H9 (cell line): ENCODE measurements at regions not wholly inside any gene's neighbourhood (a gene's known extent, or its start where the extent isn't known, plus 50 kb on each side); places are given as distances from the start of the nearest gene placed in this dataset.

Source experiments
- DNase-seq: peaks from one replicate; pipeline ENCODE4 v3.0.0-alpha.2; 2017
- H2AFZ ChIP-seq: one replicate; pipeline ENCODE4 v1.6.1; 2013; ENCODE audit warnings: mild to moderate bottlenecking, low read length, control low read depth, moderate library complexity
- H2AK5ac ChIP-seq: 2 replicates; pipeline ENCODE4 v1.6.1; 2013; ENCODE audit warnings: low read length, control low read depth, mixed read lengths; ENCODE audit not compliant: insufficient read length
- H2BK120ac ChIP-seq: one replicate; pipeline ENCODE4 v1.6.1; 2013; ENCODE audit warnings: low read depth, mild to moderate bottlenecking, low read length, control low read depth, inconsistent platforms; ENCODE audit not compliant: poor library complexity, severe bottlenecking
- H2BK12ac ChIP-seq: 2 replicates; pipeline ENCODE4 v1.6.1; 2013; ENCODE audit warnings: low read length, control low read depth, mixed read lengths, low read depth; ENCODE audit not compliant: insufficient read length
- H2BK15ac ChIP-seq: 2 replicates; pipeline ENCODE4 v1.6.1; 2013; ENCODE audit warnings: low read depth, low read length, control low read depth
- H2BK20ac ChIP-seq: one replicate; pipeline ENCODE4 v1.6.1; 2013; ENCODE audit warnings: low read depth, mild to moderate bottlenecking, low read length, control low read depth, inconsistent platforms; ENCODE audit not compliant: poor library complexity, severe bottlenecking
- H2BK5ac ChIP-seq: 2 replicates; pipeline ENCODE4 v1.6.1; 2013; ENCODE audit warnings: low read length, control low read depth, mixed read lengths; ENCODE audit not compliant: insufficient read length
- H3K14ac ChIP-seq: 2 replicates; pipeline ENCODE4 v1.6.1; 2013; ENCODE audit warnings: low read length, control low read depth; ENCODE audit not compliant: insufficient read depth
- H3K18ac ChIP-seq: 2 replicates; pipeline ENCODE4 v1.6.1; 2013; ENCODE audit warnings: low read depth, mild to moderate bottlenecking, mixed read lengths, low read length, control low read depth; ENCODE audit not compliant: insufficient read length
- H3K23ac ChIP-seq: 2 replicates; pipeline ENCODE4 v1.6.1; 2013; ENCODE audit warnings: low read length, control low read depth, mixed read lengths, low read depth; ENCODE audit not compliant: insufficient read length
- H3K23me2 ChIP-seq: 2 replicates; pipeline ENCODE4 v1.6.1; 2013; ENCODE audit warnings: low read depth, mild to moderate bottlenecking, mixed read lengths, low read length, control low read depth; ENCODE audit not compliant: insufficient read length, poor library complexity, severe bottlenecking
- H3K27ac ChIP-seq: 2 replicates; pipeline ENCODE4 v1.5.1; 2013; ENCODE audit warnings: low read length, control low read depth, mixed read lengths, low read depth; ENCODE audit not compliant: insufficient read length
- H3K27me3 ChIP-seq: 2 replicates; pipeline ENCODE4 v1.6.1; 2013; ENCODE audit warnings: low read length, control low read depth, inconsistent platforms; ENCODE audit not compliant: insufficient read depth
- H3K4ac ChIP-seq: 2 replicates; pipeline ENCODE4 v1.6.1; 2013; ENCODE audit warnings: low read depth, mild to moderate bottlenecking, control low read depth, inconsistent platforms, low read length, moderate library complexity
- H3K4me1 ChIP-seq: 2 replicates; pipeline ENCODE4 v1.6.1; 2013; ENCODE audit warnings: low read length, control low read depth, inconsistent platforms; ENCODE audit not compliant: insufficient read depth
- H3K4me2 ChIP-seq: 2 replicates; pipeline ENCODE4 v1.6.1; 2013; ENCODE audit warnings: low read length, control low read depth, mixed read lengths; ENCODE audit not compliant: insufficient read length, insufficient read depth
- H3K56ac ChIP-seq: 2 replicates; pipeline ENCODE4 v1.6.1; 2013; ENCODE audit warnings: low read depth, mild to moderate bottlenecking, mixed read lengths, low read length, control low read depth; ENCODE audit not compliant: insufficient read length
- H3K79me1 ChIP-seq: 2 replicates; pipeline ENCODE4 v1.6.1; 2013; ENCODE audit warnings: low read depth, mild to moderate bottlenecking, moderate library complexity, low read length, control low read depth, inconsistent platforms; ENCODE audit not compliant: insufficient read depth, poor library complexity, severe bottlenecking
- H3K79me2 ChIP-seq: 2 replicates; pipeline ENCODE4 v1.6.1; 2013; ENCODE audit warnings: low read length, control low read depth, inconsistent platforms; ENCODE audit not compliant: insufficient read depth
- H3K9ac ChIP-seq: 2 replicates; pipeline ENCODE4 v1.6.1; 2013; ENCODE audit warnings: low read length, control low read depth, mixed read lengths; ENCODE audit not compliant: insufficient read length; ENCODE audit errors: extremely low read depth
- H3K9me3 ChIP-seq: one replicate; pipeline ENCODE4 v1.6.1; 2013; ENCODE audit warnings: low read depth, low read length, inconsistent platforms; ENCODE audit not compliant: control insufficient read depth
- H3T11ph ChIP-seq: one replicate; pipeline ENCODE4 v1.6.1; 2013; ENCODE audit warnings: mild to moderate bottlenecking, low read length, control low read depth, inconsistent platforms
- H4K20me1 ChIP-seq: one replicate; pipeline ENCODE4 v1.6.1; 2013; ENCODE audit not compliant: control insufficient read depth, insufficient read length, insufficient read depth
- H4K5ac ChIP-seq: 2 replicates; pipeline ENCODE4 v1.6.1; 2013; ENCODE audit warnings: low read depth, mild to moderate bottlenecking, mixed read lengths, low read length, control low read depth; ENCODE audit not compliant: insufficient read length
- H4K8ac ChIP-seq: replicated peaks from 2 replicates; pipeline ENCODE4 v1.6.1; 2013; ENCODE audit warnings: low read length, control low read depth, mixed read lengths, low read depth; ENCODE audit not compliant: insufficient read length
- H4K91ac ChIP-seq: 2 replicates; pipeline ENCODE4 v1.6.1; 2013; ENCODE audit warnings: low read depth, mild to moderate bottlenecking, moderate library complexity, mixed read lengths, low read length, control low read depth; ENCODE audit not compliant: insufficient read length
- H3K27ac Mint-ChIP-seq, 3 experiments: 2 replicates in 2 of 3; 3 replicates in 1 of 3; pipeline ENCODE4 v1.8.0; 2020 to 2021; ENCODE audit warnings: mixed read lengths in 3 of 3, mild to moderate bottlenecking in 1 of 3, moderate library complexity in 1 of 3
- H3K27me3 Mint-ChIP-seq: 2 replicates; pipeline ENCODE4 v1.8.0; 2021; ENCODE audit warnings: low read depth, mild to moderate bottlenecking, moderate library complexity, mixed read lengths
- H3K36me3 Mint-ChIP-seq, 3 experiments: 2 replicates in 2 of 3; 3 replicates in 1 of 3; pipeline ENCODE4 v1.8.0; 2020 to 2021; ENCODE audit warnings: low read depth in 3 of 3, mixed read lengths in 3 of 3; ENCODE audit not compliant: insufficient read depth in 1 of 3
- H3K4me1 Mint-ChIP-seq, 2 experiments: 2 replicates each; pipeline ENCODE4 v1.8.0; 2020; ENCODE audit warnings: mixed read lengths in 2 of 2
- H3K4me3 Mint-ChIP-seq, 2 experiments: 2 replicates in 1 of 2; 3 replicates in 1 of 2; pipeline ENCODE4 v1.8.0; 2020 to 2021; ENCODE audit warnings: mild to moderate bottlenecking in 2 of 2, mixed read lengths in 2 of 2, moderate library complexity in 1 of 2
- H3K9me3 Mint-ChIP-seq, 2 experiments: 2 replicates in 1 of 2; 3 replicates in 1 of 2; pipeline ENCODE4 v1.8.0; 2020; ENCODE audit warnings: mild to moderate bottlenecking in 2 of 2, mixed read lengths in 2 of 2, moderate library complexity in 1 of 2
- CTCF ChIP-seq: fragments of 200-600 bp; sonication (generic); conservative IDR thresholded peaks from 3 replicates; pipeline ENCODE4 v1.8.0; 2021; ENCODE audit warnings: antibody characterized with exemption, mild to moderate bottlenecking
- WGBS: extraction: QIAGEN DNeasy Blood & Tissue Kit; methylation state at CpG from one replicate; pipeline ENCODE4 v1.1.7; 2013; ENCODE audit warnings: missing lambda C conversion rate, low lambda C conversion rate, mixed read lengths; ENCODE audit not compliant: insufficient read length; ENCODE audit errors: extremely low coverage; 5-methylcytosine and 5-hydroxymethylcytosine counted together

GRCh38 chr17:77725846-77726245, 232.7 kb upstream of the TNRC6C start:
- H4K20me1 ChIP-seq, result no peaks in the 10 kb centered on the region
- H2BK12ac ChIP-seq, result no peak overlapping the region
- H2BK5ac ChIP-seq, result no peak overlapping the region
- H3K27me3 ChIP-seq, result no peaks in the 10 kb centered on the region
- Mint-ChIP-seq H3K36me3 (peaks cover 0 to 4% (median 2%) of the 10 kb centered on the region in 3 experiments; a peak in 1 of 7 replicates), H3K4me3 (no peak overlapping the region; a peak in 1 of 5 replicates), H3K27ac (no peak overlapping the region), H3K9me3 (peaks cover 5 to 13% of the 10 kb centered on the region in 2 experiments; a peak in 4 of 5 replicates), H3K27me3 (peaks cover 62% of the 10 kb centered on the region), H3K4me1 (peaks cover 30 to 36% of the 10 kb centered on the region in 2 experiments)
- H3K9ac ChIP-seq, result no peak overlapping the region
- no peaks in the 10 kb centered on the region for H3K9me3 ChIP-seq
- H3K23ac ChIP-seq, result no peak overlapping the region
- TF ChIP-seq CTCF, result no peak
- no peak overlapping the region for H2BK20ac ChIP-seq
- H3K4me1 ChIP-seq, result no peaks in the 10 kb centered on the region; the same call in 1 of the 2 replicates
- H4K91ac ChIP-seq, result no peak overlapping the region
- H2BK120ac ChIP-seq, result no peak overlapping the region
- no peaks in the 10 kb centered on the region for H3K79me1 ChIP-seq
- H3K14ac ChIP-seq, result no peak overlapping the region
- no peak overlapping the region for H4K8ac ChIP-seq
- no peak overlapping the region for H3T11ph ChIP-seq
- H3K18ac ChIP-seq, result no peak overlapping the region
- no peak overlapping the region for H4K5ac ChIP-seq
- no peak overlapping the region for H3K56ac ChIP-seq
- WGBS, result no CpG with 5 or more reads among the region's 5 CpGs
- no peak overlapping the region for H2AK5ac ChIP-seq
- H3K4ac ChIP-seq, result no peak overlapping the region
- no peak overlapping the region for H3K4me2 ChIP-seq
- H2AFZ ChIP-seq, result no peak overlapping the region
- H3K27ac ChIP-seq, result no peak overlapping the region
- DNase-seq, result peak; percentile 22
- no peaks in the 10 kb centered on the region for H3K79me2 ChIP-seq
- no peak overlapping the region for H2BK15ac ChIP-seq
- no peaks in the 10 kb centered on the region for H3K23me2 ChIP-seq
